Stimulated activated CD4-positive, alpha-beta T cell treated with anti-CD3 and anti-CD28 coated beads, Interleukin-4, amount 100 ng/mL, for 4 hours (primary cell): ENCODE measurements at regions not wholly inside any gene's neighbourhood (a gene's known extent, or its start where the extent isn't known, plus 50 kb on each side); places are given as distances from the start of the nearest gene placed in this dataset.

Experiments
- DNase-seq, 2 experiments: peaks; one replicate each; pipeline ENCODE4 v3.0.0-alpha.2; 2020

GRCh38 chr1:209421978-209422680, 161.4 kb upstream of the CAMK1G start:
- no peak for DNase-seq

GRCh38 chr1:209425959-209426358, 157.6 kb upstream of the CAMK1G start:
- DNase-seq: no peak

- no peak for DNase-seq
Observed at GRCh38 chr1:209427277-209427676, 156.2 kb upstream of the CAMK1G start.

GRCh38 chr1:209427811-209428210, 155.7 kb upstream of the CAMK1G start:
- no peak for DNase-seq

- no peak for DNase-seq
Observed at GRCh38 chr1:209428241-209428921, 155.1 kb upstream of the CAMK1G start.

GRCh38 chr1:209429611-209430010, 153.9 kb upstream of the CAMK1G start:
- DNase-seq: no peak

- no peak for DNase-seq
Observed at GRCh38 chr1:209430107-209430506, 153.4 kb upstream of the CAMK1G start.

- no peak for DNase-seq
Observed at GRCh38 chr1:209430821-209431259, 152.7 kb upstream of the CAMK1G start.

GRCh38 chr1:209431402-209431801, 152.1 kb upstream of the CAMK1G start:
- no peak for DNase-seq

GRCh38 chr1:209431813-209432442, 151.6 kb upstream of the CAMK1G start:
- no peak for DNase-seq

- DNase-seq: no peak
Observed at GRCh38 chr1:209432443-209432825, 151.1 kb upstream of the CAMK1G start.

- DNase-seq: no peak
Observed at GRCh38 chr1:209433649-209434031, 149.9 kb upstream of the CAMK1G start.

GRCh38 chr1:209434066-209434465, 149.4 kb upstream of the CAMK1G start:
- DNase-seq: no peak

- DNase-seq: no peak
Observed at GRCh38 chr1:209434631-209435217, 148.8 kb upstream of the CAMK1G start.

GRCh38 chr1:209435654-209436566, 147.6 kb upstream of the CAMK1G start:
- peak in 1 of 2 experiments; percentile 10 for DNase-seq

- no peak for DNase-seq
Observed at GRCh38 chr1:209439828-209440227, 143.7 kb upstream of the CAMK1G start.

- DNase-seq: no peak
Observed at GRCh38 chr1:209443361-209443931, 140.1 kb upstream of the CAMK1G start.

GRCh38 chr1:209443975-209444651, 139.4 kb upstream of the CAMK1G start:
- DNase-seq: no peak

- DNase-seq: no peak
Observed at GRCh38 chr1:209444961-209445360, 138.6 kb upstream of the CAMK1G start.

- DNase-seq: no peak
Observed at GRCh38 chr1:209445576-209445975, 137.9 kb upstream of the CAMK1G start.

GRCh38 chr1:209446356-209446755, 137.2 kb upstream of the CAMK1G start:
- no peak for DNase-seq
